Ishikawa (cell line): ENCODE measurements at regions not wholly inside any gene's neighbourhood (a gene's known extent, or its start where the extent isn't known, plus 50 kb on each side); places are given as distances from the start of the nearest gene placed in this dataset.

Source experiments
- CEBPB ChIP-seq: IDR thresholded peaks from 2 replicates; pipeline ENCODE4 v1.6.1; 2012
- TAF1 ChIP-seq: IDR thresholded peaks from 2 replicates; pipeline ENCODE4 v1.6.1; 2012; ENCODE audit warnings: low read depth, mild to moderate bottlenecking
- TF ChIP-seq, protein P1 (sequence below): IDR thresholded peaks from 2 replicates; pipeline ENCODE4 v1.6.1; 2012; ENCODE audit warnings: low read depth, mild to moderate bottlenecking

DNA sequence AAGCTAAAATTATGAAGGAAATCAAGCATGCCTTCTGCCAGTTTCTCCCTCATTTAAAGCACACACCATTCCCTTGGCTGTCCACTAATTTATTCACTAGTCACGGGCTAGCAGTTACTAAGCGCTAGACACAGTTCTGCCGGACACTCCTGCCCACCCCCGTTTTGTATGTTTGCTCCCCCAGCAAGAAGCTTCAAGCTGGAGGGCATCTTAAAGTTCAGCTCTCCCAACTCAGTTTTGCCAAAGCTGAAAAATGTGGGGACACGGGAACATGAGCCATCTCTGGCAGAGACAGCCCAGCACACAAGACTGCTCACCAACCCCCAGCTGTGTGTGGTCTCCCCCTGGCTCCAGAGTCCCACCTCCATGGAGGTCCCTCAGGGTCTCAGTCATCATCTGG is 263.6 kb downstream of the BRD1 start:
- TF ChIP-seq, protein P1, sequence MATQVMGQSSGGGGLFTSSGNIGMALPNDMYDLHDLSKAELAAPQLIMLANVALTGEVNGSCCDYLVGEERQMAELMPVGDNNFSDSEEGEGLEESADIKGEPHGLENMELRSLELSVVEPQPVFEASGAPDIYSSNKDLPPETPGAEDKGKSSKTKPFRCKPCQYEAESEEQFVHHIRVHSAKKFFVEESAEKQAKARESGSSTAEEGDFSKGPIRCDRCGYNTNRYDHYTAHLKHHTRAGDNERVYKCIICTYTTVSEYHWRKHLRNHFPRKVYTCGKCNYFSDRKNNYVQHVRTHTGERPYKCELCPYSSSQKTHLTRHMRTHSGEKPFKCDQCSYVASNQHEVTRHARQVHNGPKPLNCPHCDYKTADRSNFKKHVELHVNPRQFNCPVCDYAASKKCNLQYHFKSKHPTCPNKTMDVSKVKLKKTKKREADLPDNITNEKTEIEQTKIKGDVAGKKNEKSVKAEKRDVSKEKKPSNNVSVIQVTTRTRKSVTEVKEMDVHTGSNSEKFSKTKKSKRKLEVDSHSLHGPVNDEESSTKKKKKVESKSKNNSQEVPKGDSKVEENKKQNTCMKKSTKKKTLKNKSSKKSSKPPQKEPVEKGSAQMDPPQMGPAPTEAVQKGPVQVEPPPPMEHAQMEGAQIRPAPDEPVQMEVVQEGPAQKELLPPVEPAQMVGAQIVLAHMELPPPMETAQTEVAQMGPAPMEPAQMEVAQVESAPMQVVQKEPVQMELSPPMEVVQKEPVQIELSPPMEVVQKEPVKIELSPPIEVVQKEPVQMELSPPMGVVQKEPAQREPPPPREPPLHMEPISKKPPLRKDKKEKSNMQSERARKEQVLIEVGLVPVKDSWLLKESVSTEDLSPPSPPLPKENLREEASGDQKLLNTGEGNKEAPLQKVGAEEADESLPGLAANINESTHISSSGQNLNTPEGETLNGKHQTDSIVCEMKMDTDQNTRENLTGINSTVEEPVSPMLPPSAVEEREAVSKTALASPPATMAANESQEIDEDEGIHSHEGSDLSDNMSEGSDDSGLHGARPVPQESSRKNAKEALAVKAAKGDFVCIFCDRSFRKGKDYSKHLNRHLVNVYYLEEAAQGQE = no peak
- TF ChIP-seq TAF1 (no peak), CEBPB (no peak)
